ENCODE measurements at regions not wholly inside any gene's neighbourhood (a gene's known extent, or its start where the extent isn't known, plus 50 kb on each side); places are given as distances from the start of the nearest gene placed in this dataset.

DNA sequence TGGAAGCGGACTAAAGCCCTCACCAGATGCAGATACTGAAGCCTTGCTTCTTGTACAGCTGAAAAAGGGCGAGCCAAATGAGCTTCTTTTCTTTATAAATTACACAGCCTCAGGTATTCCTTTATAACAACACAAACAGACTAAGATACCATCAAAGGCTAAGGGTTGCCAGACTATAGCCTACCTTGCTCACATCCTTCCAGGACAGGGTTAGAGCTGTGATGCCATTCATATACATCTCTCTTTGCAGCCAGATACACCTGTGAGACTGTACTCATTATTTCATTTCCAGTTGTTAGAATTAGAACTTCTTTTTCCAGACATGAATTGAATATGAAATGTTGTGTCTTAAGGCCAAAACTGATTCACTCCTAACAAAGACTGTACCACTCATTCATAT is 262.8 kb upstream of the NR2F2 start:
- H2AFZ ChIP-seq (ENCODE audit: low read length) = no peak overlapping the region

GRCh38 chr15:96068897-96069296 is 261.6 kb upstream of the NR2F2 start:
- H3K9ac ChIP-seq (ENCODE audit: low read length) = no peak overlapping the region

More for the DNA sequence above, 262.8 kb upstream of the NR2F2 start:
- Histone ChIP-seq H3K27me3 (ENCODE audit: insufficient read depth, low read length) (no peaks in the 10 kb centered on the region), H3F3A (ENCODE audit: insufficient read depth, low read length) (no peaks in the 10 kb centered on the region), H3K4me2 (ENCODE audit: low read length) (no peak overlapping the region), H3K4me3 (ENCODE audit: low read depth, low read length, poor library complexity, severe bottlenecking) (no peak overlapping the region), H3K9me3 (ENCODE audit: low read length) (no peaks in the 10 kb centered on the region), H3K9me2 (ENCODE audit: low read depth, low read length) (no peaks in the 10 kb centered on the region), H3K79me2 (ENCODE audit: insufficient read depth, low read length) (no peaks in the 10 kb centered on the region), H3K27ac (ENCODE audit: low read depth, low read length, poor library complexity, severe bottlenecking) (no peak overlapping the region), H3K9ac (ENCODE audit: low read length) (no peak overlapping the region), H3K4me1 (ENCODE audit: insufficient read depth, low read length, severe bottlenecking) (no peaks in the 10 kb centered on the region), H4K20me1 (ENCODE audit: insufficient read depth, low read length) (no peaks in the 10 kb centered on the region), H3K36me3 (ENCODE audit: insufficient read depth, low read length) (no peaks in the 10 kb centered on the region)
- TF ChIP-seq EZH2 (IDR thresholded peaks at IDR 0.05; ENCODE audit: borderline replicate concordance, low read length) = no peak
- no peak for TF ChIP-seq CTCF (IDR thresholded peaks at IDR 0.05; ENCODE audit: low read length)

DNA sequence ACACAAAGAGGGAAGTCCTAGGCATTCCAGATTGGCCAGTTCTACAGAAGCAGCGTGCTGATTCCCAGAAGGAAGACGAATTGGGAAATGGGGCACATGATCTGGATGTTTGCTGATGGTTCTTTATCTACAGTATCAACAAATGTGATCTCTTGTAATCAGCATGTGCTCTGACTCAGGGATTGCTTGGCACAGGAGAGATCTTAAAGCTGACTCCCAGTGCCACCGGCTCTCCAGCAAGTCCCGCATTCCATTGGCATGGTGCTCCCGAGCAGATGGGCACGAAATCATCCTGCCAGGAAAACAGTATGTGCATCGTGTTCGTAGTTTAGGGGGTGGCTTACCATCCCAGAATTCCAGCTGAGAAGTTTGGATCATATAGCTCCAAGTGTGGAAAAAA is 259.9 kb upstream of the NR2F2 start:
- no peak for TF ChIP-seq EZH2 (IDR thresholded peaks at IDR 0.05; ENCODE audit: borderline replicate concordance, low read length)
- TF ChIP-seq CTCF (IDR thresholded peaks at IDR 0.05; ENCODE audit: low read length) = no peak
- Histone ChIP-seq H3K9me2 (ENCODE audit: low read depth, low read length) (no peaks in the 10 kb centered on the region), H3F3A (ENCODE audit: insufficient read depth, low read length) (no peaks in the 10 kb centered on the region), H3K4me3 (ENCODE audit: low read depth, low read length, poor library complexity, severe bottlenecking) (no peak overlapping the region), H3K4me1 (ENCODE audit: insufficient read depth, low read length, severe bottlenecking) (no peaks in the 10 kb centered on the region), H4K20me1 (ENCODE audit: insufficient read depth, low read length) (no peaks in the 10 kb centered on the region), H2AFZ (ENCODE audit: low read length) (no peak overlapping the region), H3K27me3 (ENCODE audit: insufficient read depth, low read length) (no peaks in the 10 kb centered on the region), H3K9ac (ENCODE audit: low read length) (no peak overlapping the region), H3K36me3 (ENCODE audit: insufficient read depth, low read length) (no peaks in the 10 kb centered on the region), H3K27ac (ENCODE audit: low read depth, low read length, poor library complexity, severe bottlenecking) (no peak overlapping the region), H3K79me2 (ENCODE audit: insufficient read depth, low read length) (no peaks in the 10 kb centered on the region), H3K9me3 (ENCODE audit: low read length) (no peaks in the 10 kb centered on the region), H3K4me2 (ENCODE audit: low read length) (no peak overlapping the region)

More at GRCh38 chr15:96068897-96069296, 261.6 kb upstream of the NR2F2 start:
- Histone ChIP-seq H2AFZ (ENCODE audit: low read length) (no peak overlapping the region), H3K4me3 (ENCODE audit: low read depth, low read length, poor library complexity, severe bottlenecking) (no peak overlapping the region), H3K36me3 (ENCODE audit: insufficient read depth, low read length) (no peaks in the 10 kb centered on the region), H4K20me1 (ENCODE audit: insufficient read depth, low read length) (no peaks in the 10 kb centered on the region), H3K4me1 (ENCODE audit: insufficient read depth, low read length, severe bottlenecking) (no peaks in the 10 kb centered on the region), H3K79me2 (ENCODE audit: insufficient read depth, low read length) (no peaks in the 10 kb centered on the region), H3K27ac (ENCODE audit: low read depth, low read length, poor library complexity, severe bottlenecking) (no peak overlapping the region), H3K4me2 (ENCODE audit: low read length) (no peak overlapping the region), H3K9me2 (ENCODE audit: low read depth, low read length) (no peaks in the 10 kb centered on the region), H3K9me3 (ENCODE audit: low read length) (no peaks in the 10 kb centered on the region), H3F3A (ENCODE audit: insufficient read depth, low read length) (no peaks in the 10 kb centered on the region), H3K27me3 (ENCODE audit: insufficient read depth, low read length) (no peaks in the 10 kb centered on the region)
- TF ChIP-seq CTCF (IDR thresholded peaks at IDR 0.05; ENCODE audit: low read length) (no peak), EZH2 (IDR thresholded peaks at IDR 0.05; ENCODE audit: borderline replicate concordance, low read length) (no peak)
